Epithelial cell of esophagus (primary cell): ENCODE measurements at regions not wholly inside any gene's neighbourhood (a gene's known extent, or its start where the extent isn't known, plus 50 kb on each side); places are given as distances from the start of the nearest gene placed in this dataset.

Source experiments
- DNase-seq: peaks from one replicate; pipeline ENCODE4 v3.0.0; 2010; ENCODE audit warnings: low read depth
- H3K4me3 ChIP-seq: 2 replicates; pipeline ENCODE4 v1.5.1; 2011; ENCODE audit warnings: mild to moderate bottlenecking, low read length, control low read depth
- TF ChIP-seq, protein P1 (sequence below): IDR thresholded peaks from 2 replicates; pipeline ENCODE4 v1.5.1; 2011; ENCODE audit warnings: low read depth, mild to moderate bottlenecking, low read length, control low read depth, inconsistent platforms; ENCODE audit not compliant: insufficient read depth; ENCODE audit errors: missing control alignments

DNA sequence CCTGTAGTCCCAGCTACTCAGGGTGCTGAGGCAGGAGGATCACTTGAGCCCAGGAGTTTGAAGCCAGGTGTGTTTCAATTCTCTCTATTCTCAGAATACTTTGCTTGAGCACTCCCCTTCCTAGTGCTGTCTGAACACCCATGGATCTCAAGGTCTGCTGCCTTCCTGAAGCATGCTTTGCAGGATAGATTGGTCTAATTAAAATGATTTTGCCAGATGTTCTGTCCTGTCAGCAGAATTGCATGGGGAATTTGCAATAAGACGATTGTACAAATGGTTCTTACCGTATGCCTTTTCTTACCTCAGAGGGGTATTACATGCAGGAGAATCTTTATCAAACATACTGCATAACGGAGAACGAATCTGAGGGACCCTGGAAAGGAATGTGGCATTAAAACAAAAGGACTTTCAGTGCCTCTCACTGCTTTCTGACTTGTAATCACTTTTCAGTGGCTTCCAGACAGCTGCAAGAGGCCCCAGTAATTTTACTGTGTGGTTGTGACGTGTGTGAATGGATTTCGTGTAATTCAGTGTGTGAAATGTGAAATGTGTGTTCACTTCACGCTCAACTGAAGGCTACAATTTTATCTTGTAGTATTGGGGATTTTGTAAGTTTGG, 587.2 kb upstream of the SEMA6A start:
- DNase-seq, result no peak
- H3K4me3 ChIP-seq, result no peak overlapping the region
- TF ChIP-seq, protein P1, sequence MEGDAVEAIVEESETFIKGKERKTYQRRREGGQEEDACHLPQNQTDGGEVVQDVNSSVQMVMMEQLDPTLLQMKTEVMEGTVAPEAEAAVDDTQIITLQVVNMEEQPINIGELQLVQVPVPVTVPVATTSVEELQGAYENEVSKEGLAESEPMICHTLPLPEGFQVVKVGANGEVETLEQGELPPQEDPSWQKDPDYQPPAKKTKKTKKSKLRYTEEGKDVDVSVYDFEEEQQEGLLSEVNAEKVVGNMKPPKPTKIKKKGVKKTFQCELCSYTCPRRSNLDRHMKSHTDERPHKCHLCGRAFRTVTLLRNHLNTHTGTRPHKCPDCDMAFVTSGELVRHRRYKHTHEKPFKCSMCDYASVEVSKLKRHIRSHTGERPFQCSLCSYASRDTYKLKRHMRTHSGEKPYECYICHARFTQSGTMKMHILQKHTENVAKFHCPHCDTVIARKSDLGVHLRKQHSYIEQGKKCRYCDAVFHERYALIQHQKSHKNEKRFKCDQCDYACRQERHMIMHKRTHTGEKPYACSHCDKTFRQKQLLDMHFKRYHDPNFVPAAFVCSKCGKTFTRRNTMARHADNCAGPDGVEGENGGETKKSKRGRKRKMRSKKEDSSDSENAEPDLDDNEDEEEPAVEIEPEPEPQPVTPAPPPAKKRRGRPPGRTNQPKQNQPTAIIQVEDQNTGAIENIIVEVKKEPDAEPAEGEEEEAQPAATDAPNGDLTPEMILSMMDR, result no peak

DNA sequence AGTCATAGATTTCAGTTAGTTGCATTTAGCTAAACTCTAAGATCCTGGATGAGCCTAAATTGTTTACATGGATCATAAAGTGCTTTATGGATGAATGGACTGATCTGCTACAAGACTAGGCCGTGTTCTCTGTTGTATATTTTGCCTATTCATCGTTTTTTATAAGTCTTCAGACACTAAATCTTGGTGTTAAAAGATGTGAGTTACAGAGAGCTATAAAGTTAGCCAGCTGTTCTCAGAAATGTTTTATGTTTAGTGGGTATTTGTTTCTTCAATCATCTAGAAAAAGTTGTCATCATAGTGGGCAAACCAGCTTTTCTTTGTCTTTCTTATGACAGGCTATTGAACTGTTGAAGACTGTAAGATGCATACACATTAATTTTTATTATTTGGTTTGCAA, 585.8 kb upstream of the SEMA6A start:
- H3K4me3 ChIP-seq, result no peak overlapping the region
- DNase-seq, result no peak

DNA sequence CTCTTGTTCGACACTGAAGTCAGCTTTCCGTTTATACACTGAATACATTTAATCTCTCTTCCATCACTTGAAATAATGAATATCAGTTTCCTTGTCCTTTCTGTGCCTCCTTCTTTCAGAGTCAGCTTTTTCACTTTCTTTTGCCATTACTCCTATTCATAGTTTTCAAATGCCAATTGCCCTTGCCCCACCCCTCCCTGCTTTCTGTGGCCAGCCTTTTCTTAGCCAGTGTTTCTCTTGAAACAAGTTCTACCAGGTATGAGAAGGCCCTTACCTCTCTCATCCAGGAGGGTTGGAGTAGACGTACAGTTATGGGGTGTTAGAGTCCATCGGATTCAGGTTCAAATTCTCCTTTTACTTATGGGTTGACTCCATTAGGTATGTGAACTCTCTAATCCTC, 574.7 kb upstream of the SEMA6A start:
- TF ChIP-seq, protein P1, result no peak
- no peak overlapping the region for H3K4me3 ChIP-seq
- no peak for DNase-seq

More for the DNA sequence above, 585.8 kb upstream of the SEMA6A start:
- TF ChIP-seq, protein P1, result no peak

DNA sequence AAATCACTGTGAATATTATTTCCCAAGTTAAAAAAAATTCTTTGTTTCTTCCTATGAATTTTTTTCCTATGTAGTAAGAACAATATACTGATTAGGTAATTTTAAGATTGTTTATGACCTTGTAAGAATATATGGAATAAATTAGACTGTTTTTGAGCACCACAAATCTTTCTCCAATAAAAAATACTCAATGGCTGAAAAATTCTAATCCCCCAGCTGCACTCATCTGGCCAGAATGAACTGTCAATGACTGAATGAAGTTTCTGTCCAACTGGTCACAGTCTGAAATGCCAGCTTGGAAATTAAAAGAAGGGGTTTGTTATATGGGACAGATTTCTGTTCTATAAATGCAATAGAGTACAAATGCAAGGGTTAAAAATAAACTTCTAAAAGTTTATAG, 569.5 kb upstream of the SEMA6A start:
- no peak for DNase-seq
- TF ChIP-seq, protein P1, result no peak
- H3K4me3 ChIP-seq, result no peak overlapping the region

DNA sequence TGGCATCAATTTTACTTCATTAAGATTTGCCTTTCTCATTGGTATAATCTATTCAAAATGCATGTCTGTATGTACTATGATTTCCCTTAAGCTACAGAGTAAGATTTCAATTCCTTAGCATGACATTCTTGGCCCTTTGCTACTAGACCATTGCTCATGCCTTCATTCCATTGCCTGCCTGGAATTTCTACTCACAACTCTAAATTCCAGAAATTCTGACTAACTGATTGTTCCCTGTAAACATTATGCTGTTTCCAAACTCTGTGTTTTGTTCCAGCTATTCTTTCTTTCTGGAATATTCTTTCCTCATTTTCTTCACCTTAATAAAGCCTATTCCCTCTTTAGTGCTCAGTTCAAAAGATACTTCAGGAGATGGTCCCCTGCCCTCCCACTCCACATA, 568.8 kb upstream of the SEMA6A start:
- no peak for DNase-seq
- no peak overlapping the region for H3K4me3 ChIP-seq
- TF ChIP-seq, protein P1, result no peak

DNA sequence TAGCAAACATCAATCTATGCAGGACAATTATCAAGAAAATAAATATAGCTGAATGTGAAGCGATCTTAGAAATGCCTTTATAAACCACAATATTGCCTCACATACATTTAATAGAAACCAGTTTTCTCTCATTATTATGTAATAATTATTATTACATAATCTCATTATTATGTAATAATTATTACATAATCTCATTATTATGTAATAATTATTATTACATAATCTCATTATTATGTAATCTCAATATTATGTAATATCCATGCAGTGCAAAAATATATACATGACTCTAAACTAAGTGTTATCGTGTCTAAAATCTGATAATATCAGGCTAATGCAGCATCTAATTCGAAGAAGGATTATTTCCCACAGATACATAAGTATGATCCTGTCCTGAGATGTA, 563.9 kb upstream of the SEMA6A start:
- DNase-seq, result no peak
- TF ChIP-seq, protein P1, result no peak
- H3K4me3 ChIP-seq, result no peak overlapping the region

DNA sequence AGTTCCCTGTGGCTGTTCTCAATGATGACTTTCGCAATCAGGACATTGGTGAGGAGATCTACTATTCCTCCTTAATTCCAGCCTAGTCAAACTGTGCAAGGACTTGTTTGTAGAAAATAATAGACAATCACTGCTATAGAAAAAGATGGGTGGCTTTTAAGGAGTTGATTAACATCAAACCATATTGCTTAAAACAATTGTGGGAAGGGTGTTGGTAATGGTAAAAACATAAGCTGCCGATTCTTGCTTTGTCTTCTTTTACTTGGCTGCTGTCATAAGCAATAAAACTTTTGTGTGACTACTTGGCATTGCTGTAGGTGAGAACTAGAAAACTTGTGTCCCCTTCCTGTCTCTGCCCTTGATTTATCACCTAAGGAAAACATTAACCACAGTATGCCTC, 561.2 kb upstream of the SEMA6A start:
- no peak overlapping the region for H3K4me3 ChIP-seq
- DNase-seq, result no peak
- TF ChIP-seq, protein P1, result no peak
